ENCODE measurements at regions not wholly inside any gene's neighbourhood (a gene's known extent, or its start where the extent isn't known, plus 50 kb on each side); places are given as distances from the start of the nearest gene placed in this dataset.

GRCh38 chr5:3161672-3162071 lies 410.2 kb upstream of the IRX2 start:
- TF ChIP-seq, protein P1, sequence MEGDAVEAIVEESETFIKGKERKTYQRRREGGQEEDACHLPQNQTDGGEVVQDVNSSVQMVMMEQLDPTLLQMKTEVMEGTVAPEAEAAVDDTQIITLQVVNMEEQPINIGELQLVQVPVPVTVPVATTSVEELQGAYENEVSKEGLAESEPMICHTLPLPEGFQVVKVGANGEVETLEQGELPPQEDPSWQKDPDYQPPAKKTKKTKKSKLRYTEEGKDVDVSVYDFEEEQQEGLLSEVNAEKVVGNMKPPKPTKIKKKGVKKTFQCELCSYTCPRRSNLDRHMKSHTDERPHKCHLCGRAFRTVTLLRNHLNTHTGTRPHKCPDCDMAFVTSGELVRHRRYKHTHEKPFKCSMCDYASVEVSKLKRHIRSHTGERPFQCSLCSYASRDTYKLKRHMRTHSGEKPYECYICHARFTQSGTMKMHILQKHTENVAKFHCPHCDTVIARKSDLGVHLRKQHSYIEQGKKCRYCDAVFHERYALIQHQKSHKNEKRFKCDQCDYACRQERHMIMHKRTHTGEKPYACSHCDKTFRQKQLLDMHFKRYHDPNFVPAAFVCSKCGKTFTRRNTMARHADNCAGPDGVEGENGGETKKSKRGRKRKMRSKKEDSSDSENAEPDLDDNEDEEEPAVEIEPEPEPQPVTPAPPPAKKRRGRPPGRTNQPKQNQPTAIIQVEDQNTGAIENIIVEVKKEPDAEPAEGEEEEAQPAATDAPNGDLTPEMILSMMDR (IDR thresholded peaks at IDR 0.05; ENCODE audit: borderline replicate concordance, extremely low read depth, low read length, poor library complexity, severe bottlenecking): no peak
- TF ChIP-seq EZH2 (IDR thresholded peaks at IDR 0.05; ENCODE audit: borderline replicate concordance, low read depth, low read length, severe bottlenecking): no peak

All from DND-41 (cell line).